HUES64 (cell line): ENCODE measurements at regions not wholly inside any gene's neighbourhood (a gene's known extent, or its start where the extent isn't known, plus 50 kb on each side); places are given as distances from the start of the nearest gene placed in this dataset.
"Not testable (repeated sequence)": the region's sequence is repeated elsewhere in the genome, so short reads cannot be mapped to it uniquely, and the experiment has no call there.

ENCODE experiments used
- H3K27ac ChIP-seq: 2 replicates; pipeline ENCODE4 v1.7.0; 2013; ENCODE audit warnings: low read depth, low read length, inconsistent platforms
- H3K27me3 ChIP-seq: 2 replicates; pipeline ENCODE4 v1.6.1; 2013; ENCODE audit warnings: mild to moderate bottlenecking, low read length; ENCODE audit not compliant: insufficient read depth
- H3K36me3 ChIP-seq: 2 replicates; pipeline ENCODE4 v1.6.1; 2013; ENCODE audit warnings: mild to moderate bottlenecking, low read length; ENCODE audit not compliant: insufficient read depth
- H3K4me1 ChIP-seq: 2 replicates; pipeline ENCODE4 v1.6.1; 2013; ENCODE audit warnings: mild to moderate bottlenecking, low read length, moderate library complexity; ENCODE audit not compliant: insufficient read depth
- H3K4me3 ChIP-seq: 2 replicates; pipeline ENCODE4 v1.5.1; 2013; ENCODE audit warnings: mild to moderate bottlenecking, low read length, moderate library complexity
- H3K9ac ChIP-seq: 2 replicates; pipeline ENCODE4 v1.6.1; 2013; ENCODE audit warnings: mild to moderate bottlenecking, low read depth, low read length
- H3K9me3 ChIP-seq: 2 replicates; pipeline ENCODE4 v1.6.1; 2013; ENCODE audit warnings: low read depth, low read length; ENCODE audit not compliant: insufficient read depth
- WGBS: fragments of 150-250, 120-280 bp; methylation state at CpG from one replicate; pipeline ENCODE4 v1.1.7; 2013; ENCODE audit warnings: missing lambda C conversion rate; 5-methylcytosine and 5-hydroxymethylcytosine counted together

GRCh38 chr4:52157071-52157470 is 106.0 kb downstream of the SPATA18 start:
- 96% methylated on average over 2 of the region's 2 CpGs for WGBS
- not testable (repeated sequence) for H3K27me3 ChIP-seq, H3K27ac ChIP-seq, H3K9ac ChIP-seq, H3K4me3 ChIP-seq, H3K9me3 ChIP-seq, H3K36me3 ChIP-seq, H3K4me1 ChIP-seq

DNA sequence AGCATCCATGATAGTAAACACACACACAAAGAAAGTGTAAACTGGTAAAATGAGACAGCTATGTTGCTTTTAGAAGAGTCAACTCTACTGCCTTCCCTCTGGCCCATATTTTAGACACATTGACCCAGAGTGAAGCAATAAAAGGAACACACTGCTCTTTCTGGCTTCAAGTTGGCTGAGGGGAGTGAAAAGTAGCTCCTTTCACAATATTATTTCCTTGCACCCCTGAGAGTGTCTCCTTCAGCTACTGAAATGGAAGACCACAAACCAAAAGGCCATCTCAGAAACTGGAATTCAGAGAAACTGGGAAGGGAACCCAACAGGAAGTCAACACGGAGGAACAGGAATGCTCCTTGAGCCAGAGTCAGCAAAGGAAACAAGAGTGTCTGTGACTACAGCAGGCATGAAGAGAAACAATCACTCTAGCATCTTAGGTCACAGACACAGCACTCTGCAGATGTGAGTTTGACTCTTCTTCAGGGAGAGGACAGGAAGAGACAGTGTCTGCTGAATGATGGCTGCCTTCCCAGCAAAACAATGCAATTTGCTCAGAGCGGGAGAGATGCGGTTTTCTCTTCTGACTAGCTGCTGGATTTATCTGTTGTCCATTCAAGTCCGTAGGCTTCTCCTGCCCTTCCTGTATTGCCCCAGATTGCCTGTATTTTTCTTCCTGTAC is 106.7 kb downstream of the SPATA18 start:
- 77% methylated on average over 4 of the region's 4 CpGs for WGBS
- Histone ChIP-seq H3K9me3 (no peaks in the 10 kb centered on the region), H3K36me3 (no peaks in the 10 kb centered on the region), H3K9ac (no peak overlapping the region), H3K4me1 (no peaks in the 10 kb centered on the region), H3K27ac (no peak overlapping the region), H3K4me3 (no peak overlapping the region), H3K27me3 (no peaks in the 10 kb centered on the region)

DNA sequence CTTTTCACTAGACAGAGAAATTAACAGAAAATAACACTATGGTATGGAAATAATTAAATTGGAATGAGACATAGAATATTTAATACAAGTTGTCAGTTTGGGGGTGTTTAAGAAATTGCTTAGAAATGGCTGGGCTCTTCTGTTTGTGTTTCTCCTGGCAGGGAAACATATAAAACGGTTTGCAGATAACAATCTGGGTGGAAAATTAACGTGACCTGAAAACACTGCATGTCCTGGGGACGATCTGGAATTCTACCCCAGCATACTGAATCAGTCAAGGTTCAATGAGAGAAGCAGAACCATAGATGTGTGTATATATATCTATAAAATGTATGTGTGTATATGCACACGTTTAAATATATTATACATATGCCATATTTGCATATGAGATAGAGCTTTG is 109.8 kb downstream of the SPATA18 start:
- Histone ChIP-seq H3K27ac (no peak overlapping the region), H3K36me3 (no peaks in the 10 kb centered on the region), H3K27me3 (no peaks in the 10 kb centered on the region), H3K4me1 (no peaks in the 10 kb centered on the region), H3K9ac (no peak overlapping the region), H3K9me3 (no peaks in the 10 kb centered on the region), H3K4me3 (no peak overlapping the region)
- 89% methylated on average over 3 of the region's 4 CpGs for WGBS

- Histone ChIP-seq H3K4me1 (no peaks in the 10 kb centered on the region), H3K27me3 (no peaks in the 10 kb centered on the region), H3K4me3 (no peak overlapping the region), H3K27ac (no peak overlapping the region), H3K9me3 (no peaks in the 10 kb centered on the region), H3K9ac (no peak overlapping the region), H3K36me3 (no peaks in the 10 kb centered on the region)
- WGBS, result 64% methylated on average over 1 of the region's 1 CpG
Observed at GRCh38 chr4:52164116-52164515, 113.0 kb downstream of the SPATA18 start.

GRCh38 chr4:52172166-52172565 is 121.1 kb downstream of the SPATA18 start:
- 100% methylated on average over 1 of the region's 1 CpG for WGBS
- Histone ChIP-seq H3K27me3 (no peaks in the 10 kb centered on the region), H3K9ac (no peak overlapping the region), H3K4me1 (no peaks in the 10 kb centered on the region), H3K9me3 (no peaks in the 10 kb centered on the region), H3K4me3 (no peak overlapping the region), H3K27ac (no peak overlapping the region), H3K36me3 (no peaks in the 10 kb centered on the region)

DNA sequence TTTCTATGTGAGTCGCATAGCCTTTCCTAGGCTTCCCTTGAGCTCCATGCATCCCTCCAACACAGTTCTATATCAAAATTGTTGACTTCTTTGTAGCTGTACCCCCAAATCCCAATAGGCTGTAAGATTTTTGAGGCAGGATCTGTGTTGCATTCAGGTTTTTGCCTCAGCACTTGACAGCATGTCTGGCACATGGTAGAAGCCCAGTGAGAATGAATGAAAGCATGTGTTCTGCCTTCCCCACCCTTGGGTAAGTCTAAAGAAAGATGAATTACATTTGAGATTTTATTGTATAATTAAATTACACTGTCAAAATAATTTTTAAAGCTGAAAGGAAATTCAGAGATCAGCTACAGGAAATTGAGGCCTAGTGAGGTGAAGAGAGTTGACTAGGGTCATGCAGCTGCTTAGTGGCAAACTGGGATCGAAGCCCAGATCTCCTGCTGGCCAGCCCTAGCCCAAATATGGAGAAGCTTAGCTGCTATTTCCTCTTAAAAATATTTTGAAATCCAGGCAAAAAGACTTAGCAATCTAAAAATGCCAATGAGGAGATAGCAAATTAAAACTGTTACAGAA is 122.5 kb downstream of the SPATA18 start:
- Histone ChIP-seq H3K36me3 (no peaks in the 10 kb centered on the region), H3K27ac (no peak overlapping the region), H3K9ac (no peak overlapping the region), H3K9me3 (no peaks in the 10 kb centered on the region), H3K4me3 (no peak overlapping the region), H3K27me3 (no peaks in the 10 kb centered on the region), H3K4me1 (no peaks in the 10 kb centered on the region)
- WGBS, result 100% methylated on average over 2 of the region's 2 CpGs

- Histone ChIP-seq H3K27ac (no peak overlapping the region), H3K27me3 (no peaks in the 10 kb centered on the region), H3K9ac (no peak overlapping the region), H3K4me1 (no peaks in the 10 kb centered on the region), H3K36me3 (no peaks in the 10 kb centered on the region), H3K4me3 (no peak overlapping the region), H3K9me3 (no peaks in the 10 kb centered on the region)
- WGBS, result no CpG with 5 or more reads among the region's 1 CpG
Observed at GRCh38 chr4:52187603-52188002, 136.5 kb downstream of the SPATA18 start.

DNA sequence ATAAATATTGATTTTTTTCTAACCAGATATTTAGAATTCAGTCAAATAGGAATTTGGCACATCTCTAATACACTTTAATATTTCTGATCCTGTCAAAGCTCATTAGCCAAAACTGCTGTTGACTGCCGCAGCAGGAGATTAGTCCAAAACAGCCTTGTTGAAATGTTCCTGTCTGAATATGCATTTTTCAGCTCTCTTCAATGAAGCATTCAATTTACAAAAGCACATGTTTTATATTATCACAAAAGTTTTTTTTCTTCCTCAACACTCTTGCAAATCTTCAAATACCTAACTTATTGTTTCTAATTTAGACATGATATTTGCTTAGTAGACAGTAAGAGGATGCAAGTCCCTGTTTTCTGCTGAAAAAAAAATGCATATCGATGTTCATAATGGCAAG is 140.9 kb downstream of the SPATA18 start:
- no peaks in the 10 kb centered on the region for H3K36me3 ChIP-seq
- no peaks in the 10 kb centered on the region for H3K9me3 ChIP-seq
- WGBS, result 96% methylated on average over 2 of the region's 2 CpGs
- H3K27ac ChIP-seq, result no peak overlapping the region
- H3K4me3 ChIP-seq, result no peak overlapping the region
- H3K27me3 ChIP-seq, result no peaks in the 10 kb centered on the region
- H3K9ac ChIP-seq, result no peak overlapping the region
- no peaks in the 10 kb centered on the region for H3K4me1 ChIP-seq

- H3K4me3 ChIP-seq, result no peak overlapping the region
- H3K27ac ChIP-seq, result no peak overlapping the region
- no peaks in the 10 kb centered on the region for H3K9me3 ChIP-seq
- 94% methylated on average over 5 of the region's 6 CpGs for WGBS
- H3K9ac ChIP-seq, result no peak overlapping the region
- no peaks in the 10 kb centered on the region for H3K27me3 ChIP-seq
- H3K36me3 ChIP-seq, result no peaks in the 10 kb centered on the region
- no peaks in the 10 kb centered on the region for H3K4me1 ChIP-seq
Observed at GRCh38 chr4:52192721-52193135, 141.6 kb downstream of the SPATA18 start.

GRCh38 chr4:52195869-52196268 is 144.8 kb downstream of the SPATA18 start:
- WGBS, result 91% methylated on average over 3 of the region's 5 CpGs
- Histone ChIP-seq H3K36me3 (no peaks in the 10 kb centered on the region), H3K4me3 (no peak overlapping the region), H3K4me1 (peaks cover 9% of the 10 kb centered on the region; the same call in 1 of the 2 replicates), H3K9ac (no peak overlapping the region), H3K27me3 (no peaks in the 10 kb centered on the region), H3K9me3 (no peaks in the 10 kb centered on the region), H3K27ac (no peak overlapping the region)

GRCh38 chr4:52196606-52197130 is 145.6 kb downstream of the SPATA18 start:
- H3K4me3 ChIP-seq, result no peak overlapping the region
- no peaks in the 10 kb centered on the region for H3K27me3 ChIP-seq
- no peak overlapping the region for H3K9ac ChIP-seq
- H3K4me1 ChIP-seq, result peaks cover 14% of the 10 kb centered on the region
- H3K36me3 ChIP-seq, result no peaks in the 10 kb centered on the region
- H3K27ac ChIP-seq, result no peak overlapping the region
- H3K9me3 ChIP-seq, result no peaks in the 10 kb centered on the region
- WGBS, result 94% methylated on average over 1 of the region's 1 CpG
